ENCODE measurements at regions not wholly inside any gene's neighbourhood (a gene's known extent, or its start where the extent isn't known, plus 50 kb on each side); places are given as distances from the start of the nearest gene placed in this dataset.

DNA sequence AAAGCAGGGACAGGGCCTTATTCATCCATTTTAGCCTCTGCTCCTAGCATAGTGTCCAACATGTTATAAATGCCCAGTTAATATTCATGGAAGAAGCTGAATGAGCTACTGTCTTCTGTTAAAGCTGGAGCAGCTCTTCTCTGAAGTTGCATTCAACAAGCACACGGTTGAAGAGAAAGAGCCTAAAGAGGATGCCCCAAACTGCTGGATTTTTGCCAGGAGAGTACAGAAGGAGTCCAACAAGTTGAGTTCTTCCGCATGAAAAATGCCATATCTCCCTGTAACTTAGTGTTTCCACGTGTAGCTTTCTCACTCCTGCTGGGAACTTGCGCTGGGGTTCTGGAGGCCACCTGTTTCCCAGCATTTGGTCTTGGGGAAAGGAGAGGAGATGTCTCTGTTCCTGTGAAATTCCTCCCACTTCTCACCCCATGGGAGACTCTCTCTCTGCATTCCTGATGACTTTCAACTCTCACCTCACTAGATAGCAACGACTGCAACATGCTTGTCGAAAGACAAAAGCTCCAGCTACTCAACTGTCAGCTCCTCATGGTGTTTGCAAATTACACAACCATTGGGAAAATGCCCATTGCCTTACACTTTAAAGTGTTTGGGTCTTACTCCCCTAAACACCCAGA, 122.8 kb downstream of the KIF4B start:
- TF ChIP-seq ZFX (IDR thresholded peaks at IDR 0.05), result no peak
- no peak for TF ChIP-seq CBX3 (IDR thresholded peaks at IDR 0.05; ENCODE audit: low read depth)
- TF ChIP-seq, protein P1, sequence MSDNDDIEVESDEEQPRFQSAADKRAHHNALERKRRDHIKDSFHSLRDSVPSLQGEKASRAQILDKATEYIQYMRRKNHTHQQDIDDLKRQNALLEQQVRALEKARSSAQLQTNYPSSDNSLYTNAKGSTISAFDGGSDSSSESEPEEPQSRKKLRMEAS (IDR thresholded peaks at IDR 0.05), result no peak
- TF ChIP-seq FOSL1 (IDR thresholded peaks at IDR 0.05; ENCODE audit: low read depth), result no peak
- no peak for TF ChIP-seq POLR2A (IDR thresholded peaks at IDR 0.05; ENCODE audit: borderline replicate concordance, extremely low read depth, insufficient read depth, insufficient read length)
- DNase-seq (ENCODE audit: low read depth, low spot score) (no peak), ATAC-seq (no peak)
- intact Hi-C loops (cut with micrococcal nuclease), result no loop called here
- ChIA-PET POLR2A (no interaction called here), CTCF (no interaction called here), RAD21 (ENCODE audit: low non-redundant PET in 1 of 2, low total read pairs in 2 of 2, uncharacterized antibody in 2 of 2, unreplicated experiment in 2 of 2) (interaction anchor here in 1 of 2 experiments (0.6 kb wide), 1 partner anchor 75 kb away, joined by 3 read pairs; no protein-coding TSS in a partner anchor)
- H3K9me2 ChIP-seq (ENCODE audit: insufficient read depth), result no peaks in the 10 kb centered on the region
- no peak overlapping the region for H3K4me3 ChIP-seq (replicated peaks in 1 of 2; ENCODE audit: low read depth in 1 of 2, low read length in 2 of 2)
- H3K79me2 ChIP-seq (ENCODE audit: insufficient read depth, low read length), result no peaks in the 10 kb centered on the region
- H3K27ac ChIP-seq (ENCODE audit: low read depth, low read length), result no peak overlapping the region
- no peak overlapping the region for H3K4me2 ChIP-seq (ENCODE audit: low read length)
- H3K9me3 ChIP-seq (ENCODE audit: control insufficient read depth in 1 of 2, insufficient read depth in 1 of 2, low read depth in 1 of 2, low read length in 2 of 2), result no peaks in the 10 kb centered on the region
- H4K20me1 ChIP-seq (ENCODE audit: insufficient read depth), result no peaks in the 10 kb centered on the region
- no TSS peak for BruUV-seq (replicated peaks)
- no peaks in the 10 kb centered on the region; a peak in 1 of 4 replicates for H3K4me1 ChIP-seq (ENCODE audit: control insufficient read depth in 1 of 2, insufficient read depth in 2 of 2, low read length in 2 of 2)
- H3K27me3 ChIP-seq (ENCODE audit: insufficient read depth, low read length), result peaks cover 47% of the 10 kb centered on the region
- H2AFZ ChIP-seq (ENCODE audit: low read depth, low read length, poor library complexity, severe bottlenecking), result no peak overlapping the region
- no peaks in the 10 kb centered on the region for H3K36me3 ChIP-seq (ENCODE audit: control insufficient read depth in 1 of 2, insufficient read depth in 2 of 2, low read length in 2 of 2)
- no peak overlapping the region for H3K9ac ChIP-seq (ENCODE audit: low read length)

DNA sequence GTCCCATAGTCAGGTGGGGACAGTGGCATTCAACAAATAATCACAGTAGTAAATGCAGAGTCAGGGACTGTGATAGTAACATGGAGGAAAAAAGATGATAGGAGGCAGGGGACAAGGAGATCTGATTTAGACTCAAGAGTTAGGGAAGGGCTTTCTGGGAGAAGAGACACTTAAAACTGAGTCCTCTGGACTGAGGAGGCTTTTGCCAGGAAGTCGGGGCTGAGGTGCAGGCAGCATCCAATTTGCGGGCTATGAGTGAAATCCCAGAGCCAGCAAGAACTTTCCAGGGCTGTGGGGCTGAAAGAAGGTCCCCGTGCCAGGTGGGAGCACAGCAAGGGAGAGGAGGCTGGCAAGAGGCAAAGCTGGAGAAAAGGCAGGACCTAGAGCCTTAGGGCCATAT, 124.1 kb downstream of the KIF4B start:
- no peak for DNase-seq (ENCODE audit: low read depth, low spot score)
- intact Hi-C loops (cut with micrococcal nuclease), result loop anchor here (2.0 kb wide), 2 partner anchors 123 to 1679 kb away; no protein-coding TSS in a partner anchor
- no peak overlapping the region for H3K27ac ChIP-seq (ENCODE audit: low read depth, low read length)
- H2AFZ ChIP-seq (ENCODE audit: low read depth, low read length, poor library complexity, severe bottlenecking), result no peak overlapping the region
- BruUV-seq (replicated peaks), result no TSS peak
- H3K36me3 ChIP-seq (ENCODE audit: control insufficient read depth in 1 of 2, insufficient read depth in 2 of 2, low read length in 2 of 2), result no peaks in the 10 kb centered on the region
- H3K27me3 ChIP-seq (ENCODE audit: insufficient read depth, low read length), result peaks cover 42% of the 10 kb centered on the region
- ChIA-PET RAD21 (ENCODE audit: low non-redundant PET in 1 of 2, low total read pairs in 2 of 2, uncharacterized antibody in 2 of 2, unreplicated experiment in 2 of 2) (no interaction called here), POLR2A (no interaction called here), CTCF (no interaction called here)
- no peaks in the 10 kb centered on the region for H3K79me2 ChIP-seq (ENCODE audit: insufficient read depth, low read length)
- H3K4me1 ChIP-seq (ENCODE audit: control insufficient read depth in 1 of 2, insufficient read depth in 2 of 2, low read length in 2 of 2), result no peaks in the 10 kb centered on the region; a peak in 1 of 4 replicates
- TF ChIP-seq, protein P2, sequence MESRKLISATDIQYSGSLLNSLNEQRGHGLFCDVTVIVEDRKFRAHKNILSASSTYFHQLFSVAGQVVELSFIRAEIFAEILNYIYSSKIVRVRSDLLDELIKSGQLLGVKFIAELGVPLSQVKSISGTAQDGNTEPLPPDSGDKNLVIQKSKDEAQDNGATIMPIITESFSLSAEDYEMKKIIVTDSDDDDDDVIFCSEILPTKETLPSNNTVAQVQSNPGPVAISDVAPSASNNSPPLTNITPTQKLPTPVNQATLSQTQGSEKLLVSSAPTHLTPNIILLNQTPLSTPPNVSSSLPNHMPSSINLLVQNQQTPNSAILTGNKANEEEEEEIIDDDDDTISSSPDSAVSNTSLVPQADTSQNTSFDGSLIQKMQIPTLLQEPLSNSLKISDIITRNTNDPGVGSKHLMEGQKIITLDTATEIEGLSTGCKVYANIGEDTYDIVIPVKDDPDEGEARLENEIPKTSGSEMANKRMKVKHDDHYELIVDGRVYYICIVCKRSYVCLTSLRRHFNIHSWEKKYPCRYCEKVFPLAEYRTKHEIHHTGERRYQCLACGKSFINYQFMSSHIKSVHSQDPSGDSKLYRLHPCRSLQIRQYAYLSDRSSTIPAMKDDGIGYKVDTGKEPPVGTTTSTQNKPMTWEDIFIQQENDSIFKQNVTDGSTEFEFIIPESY (IDR thresholded peaks at IDR 0.05; ENCODE audit: extremely low read depth, insufficient replicate concordance, low read length), result no peak
- TF ChIP-seq CEBPB (IDR thresholded peaks at IDR 0.05; ENCODE audit: low read depth) (no peak), POLR2AphosphoS5 (IDR thresholded peaks at IDR 0.05; ENCODE audit: low read depth, low read length) (no peak), ZNF274 (IDR thresholded peaks at IDR 0.05; ENCODE audit: low read depth, low read length) (no peak), ZFX (IDR thresholded peaks at IDR 0.05) (no peak), SP1 (IDR thresholded peaks at IDR 0.05; ENCODE audit: low read depth) (no peak), POLR2A (IDR thresholded peaks at IDR 0.05; ENCODE audit: borderline replicate concordance, extremely low read depth, insufficient read depth, insufficient read length) (no peak), CBX3 (IDR thresholded peaks at IDR 0.05; ENCODE audit: low read depth) (no peak), EZH2phosphoT487 (IDR thresholded peaks at IDR 0.05; ENCODE audit: borderline replicate concordance) (no peak), EGR1 (IDR thresholded peaks at IDR 0.05; ENCODE audit: low read depth) (no peak)
- TF ChIP-seq, protein P3, sequence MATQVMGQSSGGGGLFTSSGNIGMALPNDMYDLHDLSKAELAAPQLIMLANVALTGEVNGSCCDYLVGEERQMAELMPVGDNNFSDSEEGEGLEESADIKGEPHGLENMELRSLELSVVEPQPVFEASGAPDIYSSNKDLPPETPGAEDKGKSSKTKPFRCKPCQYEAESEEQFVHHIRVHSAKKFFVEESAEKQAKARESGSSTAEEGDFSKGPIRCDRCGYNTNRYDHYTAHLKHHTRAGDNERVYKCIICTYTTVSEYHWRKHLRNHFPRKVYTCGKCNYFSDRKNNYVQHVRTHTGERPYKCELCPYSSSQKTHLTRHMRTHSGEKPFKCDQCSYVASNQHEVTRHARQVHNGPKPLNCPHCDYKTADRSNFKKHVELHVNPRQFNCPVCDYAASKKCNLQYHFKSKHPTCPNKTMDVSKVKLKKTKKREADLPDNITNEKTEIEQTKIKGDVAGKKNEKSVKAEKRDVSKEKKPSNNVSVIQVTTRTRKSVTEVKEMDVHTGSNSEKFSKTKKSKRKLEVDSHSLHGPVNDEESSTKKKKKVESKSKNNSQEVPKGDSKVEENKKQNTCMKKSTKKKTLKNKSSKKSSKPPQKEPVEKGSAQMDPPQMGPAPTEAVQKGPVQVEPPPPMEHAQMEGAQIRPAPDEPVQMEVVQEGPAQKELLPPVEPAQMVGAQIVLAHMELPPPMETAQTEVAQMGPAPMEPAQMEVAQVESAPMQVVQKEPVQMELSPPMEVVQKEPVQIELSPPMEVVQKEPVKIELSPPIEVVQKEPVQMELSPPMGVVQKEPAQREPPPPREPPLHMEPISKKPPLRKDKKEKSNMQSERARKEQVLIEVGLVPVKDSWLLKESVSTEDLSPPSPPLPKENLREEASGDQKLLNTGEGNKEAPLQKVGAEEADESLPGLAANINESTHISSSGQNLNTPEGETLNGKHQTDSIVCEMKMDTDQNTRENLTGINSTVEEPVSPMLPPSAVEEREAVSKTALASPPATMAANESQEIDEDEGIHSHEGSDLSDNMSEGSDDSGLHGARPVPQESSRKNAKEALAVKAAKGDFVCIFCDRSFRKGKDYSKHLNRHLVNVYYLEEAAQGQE (IDR thresholded peaks at IDR 0.05; ENCODE audit: low read depth), result no peak
- no peak overlapping the region for H3K9ac ChIP-seq (ENCODE audit: low read length)
- H3K4me3 ChIP-seq (replicated peaks in 1 of 2; ENCODE audit: low read depth in 1 of 2, low read length in 2 of 2), result no peak overlapping the region
- no peaks in the 10 kb centered on the region for H4K20me1 ChIP-seq (ENCODE audit: insufficient read depth)
- no peak for ATAC-seq
- no peaks in the 10 kb centered on the region for H3K9me2 ChIP-seq (ENCODE audit: insufficient read depth)
- H3K9me3 ChIP-seq (ENCODE audit: control insufficient read depth in 1 of 2, insufficient read depth in 1 of 2, low read depth in 1 of 2, low read length in 2 of 2), result no peaks in the 10 kb centered on the region
- H3K4me2 ChIP-seq (ENCODE audit: low read length), result no peak overlapping the region
